Loucy (cell line): ENCODE measurements at regions not wholly inside any gene's neighbourhood (a gene's known extent, or its start where the extent isn't known, plus 50 kb on each side); places are given as distances from the start of the nearest gene placed in this dataset.

ENCODE experiments used
- H2AFZ ChIP-seq: fragments of 200-600 bp; sonication (generic); 2 replicates; pipeline ENCODE4 v1.6.0; 2016; ENCODE audit warnings: antibody characterized with exemption, mild to moderate bottlenecking, low read length, moderate library complexity
- H3F3A ChIP-seq: fragments of 200-600 bp; 2 replicates; pipeline ENCODE4 v1.6.0; 2016; ENCODE audit warnings: antibody characterized with exemption, low read depth, mild to moderate bottlenecking
- H3K27me3 ChIP-seq: fragments of 200-600 bp; sonication (generic); 2 replicates; pipeline ENCODE4 v1.6.1; 2014; ENCODE audit warnings: low read length, mild to moderate bottlenecking; ENCODE audit not compliant: insufficient read depth, poor library complexity, severe bottlenecking
- H3K36me3 ChIP-seq: fragments of 200-600 bp; sonication (generic); 2 replicates; pipeline ENCODE4 v1.6.1; 2016; ENCODE audit warnings: low read length; ENCODE audit not compliant: insufficient read depth
- H3K4me1 ChIP-seq: fragments of 200-600 bp; sonication (generic); 2 replicates; pipeline ENCODE4 v1.5.1; 2014; ENCODE audit warnings: low read length, mild to moderate bottlenecking; ENCODE audit not compliant: insufficient read depth, poor library complexity, severe bottlenecking
- H3K4me2 ChIP-seq: fragments of 200-600 bp; sonication (generic); 2 replicates; pipeline ENCODE4 v1.6.0; 2014; ENCODE audit warnings: antibody characterized with exemption, low read length, low read depth, mild to moderate bottlenecking; ENCODE audit not compliant: poor library complexity, severe bottlenecking
- H3K4me3 ChIP-seq: fragments of 200-600 bp; sonication (generic); 2 replicates; pipeline ENCODE4 v1.5.1; 2014; ENCODE audit warnings: low read length, mild to moderate bottlenecking, mixed read lengths; ENCODE audit not compliant: poor library complexity, severe bottlenecking
- H3K79me2 ChIP-seq: fragments of 200-600 bp; sonication (generic); 2 replicates; pipeline ENCODE4 v1.6.1; 2014; ENCODE audit warnings: low read length; ENCODE audit not compliant: insufficient read depth
- H3K9ac ChIP-seq: fragments of 200-600 bp; sonication (generic); 2 replicates; pipeline ENCODE4 v1.6.0; 2014; ENCODE audit warnings: mild to moderate bottlenecking, low read depth, low read length, moderate library complexity; ENCODE audit not compliant: poor library complexity, severe bottlenecking
- H3K9me2 ChIP-seq: fragments of 200-600 bp; sonication (generic); replicated peaks from 2 replicates; pipeline ENCODE4 v1.6.1; 2016; ENCODE audit warnings: low read depth, low read length, mixed read lengths
- H3K9me3 ChIP-seq: fragments of 200-600 bp; sonication (generic); 2 replicates; pipeline ENCODE4 v1.6.1; 2014; ENCODE audit warnings: mild to moderate bottlenecking, antibody characterized with exemption, low read length, low read depth; ENCODE audit not compliant: insufficient read depth
- H4K20me1 ChIP-seq: fragments of 200-600 bp; sonication (generic); 2 replicates; pipeline ENCODE4 v1.6.0; 2014; ENCODE audit warnings: antibody characterized with exemption, low read length, mild to moderate bottlenecking; ENCODE audit not compliant: insufficient read depth, poor library complexity, severe bottlenecking
- EZH2phosphoT487 ChIP-seq: fragments of 200-600 bp; IDR thresholded peaks from 2 replicates; pipeline ENCODE4 v1.6.1; 2018; ENCODE audit warnings: antibody characterized with exemption, mild to moderate bottlenecking, moderate library complexity, borderline replicate concordance
- TF ChIP-seq, protein P1 (sequence below): fragments of 200-600 bp; sonication (generic); conservative IDR thresholded peaks from 2 replicates; pipeline ENCODE4 v1.5.1; 2014; ENCODE audit warnings: mild to moderate bottlenecking, antibody characterized with exemption, low read length

DNA sequence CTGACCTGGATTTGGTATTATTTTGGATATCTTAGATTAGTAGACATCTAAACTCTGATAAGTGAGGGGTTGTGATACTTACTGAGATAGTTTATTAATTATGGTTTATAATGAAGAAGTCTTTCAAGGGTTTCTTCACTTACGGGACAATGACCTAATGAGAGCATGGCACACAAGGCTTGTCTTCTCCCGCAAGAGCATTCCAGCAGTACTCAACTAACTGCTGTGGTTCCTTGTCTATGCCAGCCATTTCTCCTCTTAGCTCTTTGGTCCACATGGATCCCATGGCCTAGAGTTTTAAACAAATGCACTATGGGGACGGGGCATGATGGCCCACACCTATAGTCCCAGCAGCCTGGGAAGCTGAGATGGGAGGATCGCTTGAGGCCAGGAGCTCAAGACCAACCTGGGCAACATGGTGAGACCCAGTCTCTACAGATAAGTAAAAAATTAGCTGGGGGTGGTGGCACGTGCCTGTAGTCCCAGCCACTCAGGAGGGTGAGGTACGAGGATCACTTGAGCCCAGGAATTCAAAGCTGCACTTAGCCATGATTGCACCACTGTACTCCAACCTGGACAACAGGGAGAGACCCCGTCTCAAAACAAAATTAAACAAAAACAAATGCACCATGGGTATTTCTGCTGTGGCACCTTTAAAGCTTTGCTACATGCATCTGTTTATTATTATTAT, 161.7 kb upstream of the MYCN start:
- no peak overlapping the region for H3K4me2 ChIP-seq
- TF ChIP-seq, protein P1, sequence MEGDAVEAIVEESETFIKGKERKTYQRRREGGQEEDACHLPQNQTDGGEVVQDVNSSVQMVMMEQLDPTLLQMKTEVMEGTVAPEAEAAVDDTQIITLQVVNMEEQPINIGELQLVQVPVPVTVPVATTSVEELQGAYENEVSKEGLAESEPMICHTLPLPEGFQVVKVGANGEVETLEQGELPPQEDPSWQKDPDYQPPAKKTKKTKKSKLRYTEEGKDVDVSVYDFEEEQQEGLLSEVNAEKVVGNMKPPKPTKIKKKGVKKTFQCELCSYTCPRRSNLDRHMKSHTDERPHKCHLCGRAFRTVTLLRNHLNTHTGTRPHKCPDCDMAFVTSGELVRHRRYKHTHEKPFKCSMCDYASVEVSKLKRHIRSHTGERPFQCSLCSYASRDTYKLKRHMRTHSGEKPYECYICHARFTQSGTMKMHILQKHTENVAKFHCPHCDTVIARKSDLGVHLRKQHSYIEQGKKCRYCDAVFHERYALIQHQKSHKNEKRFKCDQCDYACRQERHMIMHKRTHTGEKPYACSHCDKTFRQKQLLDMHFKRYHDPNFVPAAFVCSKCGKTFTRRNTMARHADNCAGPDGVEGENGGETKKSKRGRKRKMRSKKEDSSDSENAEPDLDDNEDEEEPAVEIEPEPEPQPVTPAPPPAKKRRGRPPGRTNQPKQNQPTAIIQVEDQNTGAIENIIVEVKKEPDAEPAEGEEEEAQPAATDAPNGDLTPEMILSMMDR, result no peak
- H2AFZ ChIP-seq, result no peak overlapping the region
- no peaks in the 10 kb centered on the region for H3K79me2 ChIP-seq
- no peaks in the 10 kb centered on the region for H4K20me1 ChIP-seq
- no peaks in the 10 kb centered on the region for H3K36me3 ChIP-seq
- no peak overlapping the region for H3K4me3 ChIP-seq
- no peaks in the 10 kb centered on the region for H3K4me1 ChIP-seq
- H3K9me3 ChIP-seq, result no peaks in the 10 kb centered on the region
- H3K27me3 ChIP-seq, result no peaks in the 10 kb centered on the region
- no peaks in the 10 kb centered on the region for H3F3A ChIP-seq
- no peak overlapping the region for H3K9ac ChIP-seq
- no peaks in the 10 kb centered on the region for H3K9me2 ChIP-seq

DNA sequence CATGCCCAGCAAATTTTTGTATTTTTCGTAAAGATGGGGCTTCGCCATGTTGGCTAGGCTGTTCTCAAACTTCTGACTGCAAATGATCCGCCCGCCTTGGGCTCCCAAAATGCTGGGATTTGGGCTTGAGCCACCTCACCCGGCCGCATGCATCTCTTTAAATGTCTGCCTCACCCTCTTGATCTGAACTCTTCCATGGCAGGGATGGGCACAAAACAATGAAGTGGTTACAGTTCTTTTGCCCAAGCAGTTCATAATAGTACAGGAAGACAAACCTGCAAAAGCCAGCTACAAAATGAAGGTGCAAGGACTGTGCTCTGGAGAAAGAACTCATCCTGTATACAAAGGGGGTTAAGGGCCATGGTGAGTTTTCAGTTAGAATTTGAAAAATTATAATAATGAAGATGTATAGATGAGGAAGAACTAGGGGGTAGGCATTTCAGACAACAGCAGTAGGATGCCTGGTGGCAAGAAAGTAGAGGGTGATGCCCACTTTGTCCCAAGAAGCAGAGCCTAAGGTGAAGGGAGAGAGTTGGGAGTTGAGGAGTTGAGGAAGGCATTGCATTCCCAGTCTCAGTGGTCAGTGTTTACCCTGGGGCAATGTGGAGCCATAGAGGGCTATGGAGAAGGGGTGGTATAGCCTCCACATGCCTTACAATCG, 160.8 kb upstream of the MYCN start:
- Histone ChIP-seq H3K9me2 (no peaks in the 10 kb centered on the region), H3K4me2 (no peak overlapping the region), H3K4me1 (no peaks in the 10 kb centered on the region), H3K9me3 (no peaks in the 10 kb centered on the region), H3K79me2 (no peaks in the 10 kb centered on the region), H3F3A (no peaks in the 10 kb centered on the region), H3K27me3 (no peaks in the 10 kb centered on the region), H3K4me3 (no peak overlapping the region), H3K9ac (no peak overlapping the region), H3K36me3 (no peaks in the 10 kb centered on the region), H4K20me1 (no peaks in the 10 kb centered on the region), H2AFZ (no peak overlapping the region)
- no peak for TF ChIP-seq EZH2phosphoT487
- TF ChIP-seq, protein P1, result no peak

DNA sequence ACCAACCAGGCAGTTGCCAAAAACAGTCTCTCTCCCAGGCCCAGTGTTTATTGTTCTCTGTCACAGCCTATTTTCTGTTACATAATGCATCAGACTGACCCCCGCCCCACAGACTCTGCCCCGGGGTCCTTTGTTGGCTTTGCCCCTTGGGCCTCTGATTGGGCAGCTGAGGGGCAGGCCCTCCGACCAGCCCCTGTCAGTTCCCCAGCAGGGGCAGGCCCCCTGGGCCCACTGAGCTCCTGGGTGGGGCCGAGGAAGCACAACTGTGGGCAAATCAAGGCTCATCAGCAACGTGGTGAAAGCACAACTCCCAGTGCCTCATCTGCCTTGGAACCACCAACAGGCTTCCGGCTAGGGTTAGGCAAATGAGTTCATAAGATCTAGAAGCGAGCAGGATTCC, 160.1 kb upstream of the MYCN start:
- H3K9me3 ChIP-seq, result no peaks in the 10 kb centered on the region
- no peaks in the 10 kb centered on the region for H3F3A ChIP-seq
- no peak overlapping the region for H2AFZ ChIP-seq
- TF ChIP-seq EZH2phosphoT487, result no peak
- TF ChIP-seq, protein P1, result no peak
- H3K4me3 ChIP-seq, result no peak overlapping the region
- no peaks in the 10 kb centered on the region for H3K4me1 ChIP-seq
- H3K9ac ChIP-seq, result no peak overlapping the region
- no peaks in the 10 kb centered on the region for H3K36me3 ChIP-seq
- no peaks in the 10 kb centered on the region for H3K27me3 ChIP-seq
- no peaks in the 10 kb centered on the region for H4K20me1 ChIP-seq
- no peak overlapping the region for H3K4me2 ChIP-seq
- no peaks in the 10 kb centered on the region for H3K79me2 ChIP-seq
- H3K9me2 ChIP-seq, result no peaks in the 10 kb centered on the region
